GM18858 (cell line): ENCODE measurements at regions not wholly inside any gene's neighbourhood (a gene's known extent, or its start where the extent isn't known, plus 50 kb on each side); places are given as distances from the start of the nearest gene placed in this dataset.
"Not testable (repeated sequence)": the region's sequence is repeated elsewhere in the genome, so short reads cannot be mapped to it uniquely, and the experiment has no call there.

ENCODE experiments used
- ATAC-seq: cut with Tn5 transposase; IDR thresholded peaks from one replicate; pipeline ENCODE4 v1.9.1; 2021; ENCODE audit not compliant: unreplicated experiment

GRCh38 chr7:112592565-112593263 is 111.9 kb downstream of the LSMEM1 start:
- ATAC-seq: not testable (repeated sequence)

GRCh38 chr7:112594397-112594796 is 113.6 kb downstream of the LSMEM1 start:
- no peak for ATAC-seq

GRCh38 chr7:112596260-112596659 is 115.5 kb downstream of the LSMEM1 start:
- no peak for ATAC-seq

- no peak for ATAC-seq
Measured at GRCh38 chr7:112596981-112597380, 116.2 kb downstream of the LSMEM1 start.

- ATAC-seq: no peak
Measured at GRCh38 chr7:112603673-112604072, 122.9 kb downstream of the LSMEM1 start.

- no peak for ATAC-seq
Measured at GRCh38 chr7:112610636-112611035, 129.8 kb downstream of the LSMEM1 start.

GRCh38 chr7:112615701-112616100 is 134.9 kb downstream of the LSMEM1 start:
- no peak for ATAC-seq

GRCh38 chr7:112616295-112616694 is 135.5 kb downstream of the LSMEM1 start:
- ATAC-seq: no peak

- ATAC-seq: no peak
Measured at GRCh38 chr7:112619343-112619742, 138.6 kb downstream of the LSMEM1 start.

GRCh38 chr7:112622159-112622715 is 141.4 kb downstream of the LSMEM1 start:
- no peak for ATAC-seq

- ATAC-seq: no peak
Measured at GRCh38 chr7:112624416-112624815, 143.6 kb downstream of the LSMEM1 start.

GRCh38 chr7:112630565-112630964 is 149.8 kb downstream of the LSMEM1 start:
- no peak for ATAC-seq

GRCh38 chr7:112634107-112634506 is 153.3 kb downstream of the LSMEM1 start:
- ATAC-seq: no peak

GRCh38 chr7:112635742-112636141 is 154.5 kb downstream of the TMEM168 start:
- no peak for ATAC-seq

- no peak for ATAC-seq
Measured at GRCh38 chr7:112638675-112639400, 151.4 kb downstream of the TMEM168 start.

GRCh38 chr7:112640685-112641084 is 149.5 kb downstream of the TMEM168 start:
- ATAC-seq: no peak

GRCh38 chr7:112646783-112647182 is 143.4 kb downstream of the TMEM168 start:
- ATAC-seq: no peak

GRCh38 chr7:112648781-112649180 is 141.4 kb downstream of the TMEM168 start:
- ATAC-seq: no peak

GRCh38 chr7:112649560-112649959 is 140.6 kb downstream of the TMEM168 start:
- ATAC-seq: no peak

- ATAC-seq: no peak
Measured at GRCh38 chr7:112654322-112655216, 135.6 kb downstream of the TMEM168 start.

GRCh38 chr7:112665709-112666108 is 124.5 kb downstream of the TMEM168 start:
- no peak for ATAC-seq
